SK-N-SH treated with all-trans-retinoic acid at 6 μM for 48 hours (cell line): ENCODE measurements at regions not wholly inside any gene's neighbourhood (a gene's known extent, or its start where the extent isn't known, plus 50 kb on each side); places are given as distances from the start of the nearest gene placed in this dataset.

ENCODE experiments used
- ATAC-seq: fragments of 200-7000 bp; cut with Tn5 transposase; 3 replicates; pipeline ENCODE4 v1.9.1; 2020; ENCODE audit warnings: mild to moderate bottlenecking, moderate library complexity
- BACH2 ChIP-seq: fragments of 250-450 bp; sonication (Bioruptor Pico); IDR thresholded peaks from 2 replicates; pipeline ENCODE4 v1.9.0; 2021; ENCODE audit warnings: mild to moderate bottlenecking, borderline replicate concordance
- CREB5 ChIP-seq: fragments of 250-450 bp; sonication (Bioruptor Pico); IDR thresholded peaks from 2 replicates; pipeline ENCODE4 v1.5.1; 2020; ENCODE audit warnings: low read depth, mild to moderate bottlenecking, moderate library complexity
- CSDC2 ChIP-seq: fragments of 250-450 bp; sonication (Bioruptor Pico); IDR thresholded peaks from 2 replicates; pipeline ENCODE4 v1.5.0; 2020; ENCODE audit warnings: mild to moderate bottlenecking, moderate library complexity
- CSRNP3 ChIP-seq: fragments of 250-450 bp; sonication (Bioruptor Pico); IDR thresholded peaks from 2 replicates; pipeline ENCODE4 v1.5.1; 2021; ENCODE audit warnings: mild to moderate bottlenecking, moderate library complexity
- ESRRG ChIP-seq: fragments of 250-450 bp; sonication (Bioruptor Pico); IDR thresholded peaks from 2 replicates; pipeline ENCODE4 v1.6.1; 2021; ENCODE audit warnings: mild to moderate bottlenecking
- GLIS3 ChIP-seq: fragments of 250-450 bp; sonication (Bioruptor Pico); IDR thresholded peaks from 2 replicates; pipeline ENCODE4 v1.5.0; 2020; ENCODE audit warnings: mild to moderate bottlenecking, moderate library complexity
- ISL1 ChIP-seq: fragments of 250-450 bp; sonication (Bioruptor Pico); IDR thresholded peaks from 2 replicates; pipeline ENCODE4 v2.1.2; 2022; ENCODE audit warnings: mild to moderate bottlenecking, moderate library complexity
- OSR1 ChIP-seq: fragments of 250-450 bp; sonication (Bioruptor Pico); IDR thresholded peaks from 2 replicates; pipeline ENCODE4 v1.8.0; 2022; ENCODE audit warnings: moderate library complexity, mild to moderate bottlenecking, inconsistent platforms
- PATZ1 ChIP-seq: fragments of 250-450 bp; sonication (Bioruptor Pico); IDR thresholded peaks from 2 replicates; pipeline ENCODE4 v1.8.0; 2020; ENCODE audit warnings: mild to moderate bottlenecking, moderate library complexity, borderline replicate concordance
- POU6F1 ChIP-seq: fragments of 250-450 bp; sonication (Bioruptor Pico); IDR thresholded peaks from 2 replicates; pipeline ENCODE4 v1.8.0; 2021; ENCODE audit warnings: low read depth, mild to moderate bottlenecking, moderate library complexity, borderline replicate concordance
- PPARA ChIP-seq: fragments of 250-450 bp; sonication (Bioruptor Pico); IDR thresholded peaks from 2 replicates; pipeline ENCODE4 v1.5.0; 2020; ENCODE audit warnings: mild to moderate bottlenecking, borderline replicate concordance
- RARB ChIP-seq: fragments of 250-450 bp; sonication (Bioruptor Pico); IDR thresholded peaks from 2 replicates; pipeline ENCODE4 v1.8.0; 2021; ENCODE audit warnings: mild to moderate bottlenecking, moderate library complexity
- SNAI2 ChIP-seq: fragments of 250-450 bp; sonication (Bioruptor Pico); IDR thresholded peaks from 2 replicates; pipeline ENCODE4 v1.5.0; 2020; ENCODE audit warnings: mild to moderate bottlenecking, moderate library complexity
- TCF4 ChIP-seq: fragments of 250-450 bp; sonication (Bioruptor Pico); IDR thresholded peaks from 2 replicates; pipeline ENCODE4 v1.8.0; 2021; ENCODE audit warnings: mild to moderate bottlenecking, moderate library complexity, borderline replicate concordance
- TSHZ2 ChIP-seq: fragments of 250-450 bp; sonication (Bioruptor Pico); IDR thresholded peaks from 2 replicates; pipeline ENCODE4 v1.5.0; 2020; ENCODE audit warnings: mild to moderate bottlenecking, moderate library complexity
- ZC3H10 ChIP-seq: fragments of 250-450 bp; sonication (Bioruptor Pico); IDR thresholded peaks from 2 replicates; pipeline ENCODE4 v1.5.1; 2021; ENCODE audit warnings: mild to moderate bottlenecking, moderate library complexity
- ZFP3 ChIP-seq: fragments of 250-450 bp; sonication (Bioruptor Pico); IDR thresholded peaks from 2 replicates; pipeline ENCODE4 v1.5.0; 2020; ENCODE audit warnings: mild to moderate bottlenecking, moderate library complexity
- ZFP30 ChIP-seq: fragments of 450-650 bp; formaldehyde crosslinking; IDR thresholded peaks from 2 replicates; pipeline ENCODE4 v1.5.0; 2022; ENCODE audit warnings: mild to moderate bottlenecking, moderate library complexity
- ZNF70 ChIP-seq: fragments of 450-650 bp; formaldehyde crosslinking; IDR thresholded peaks from 2 replicates; pipeline ENCODE4 v1.5.0; 2020; ENCODE audit warnings: mild to moderate bottlenecking, moderate library complexity
- ZNF8 ChIP-seq: fragments of 450-650 bp; formaldehyde crosslinking; IDR thresholded peaks from 2 replicates; pipeline ENCODE4 v1.5.0; 2020; ENCODE audit warnings: mild to moderate bottlenecking, moderate library complexity

GRCh38 chr7:86252406-86252805 is 391.3 kb upstream of the GRM3 start:
- ATAC-seq: no peak
- no peak for TF ChIP-seq TSHZ2 (CRISPR knock-in tag)
- TF ChIP-seq ZFP3 (CRISPR knock-in tag): no peak
- no peak for TF ChIP-seq CSDC2 (CRISPR knock-in tag)
- no peak for TF ChIP-seq ZC3H10 (CRISPR knock-in tag)
- no peak for TF ChIP-seq PATZ1 (CRISPR knock-in tag)
- no peak for TF ChIP-seq RARB (CRISPR knock-in tag)
- TF ChIP-seq SNAI2: no peak
- TF ChIP-seq ZFP30 (CRISPR knock-in tag): no peak
- TF ChIP-seq GLIS3 (CRISPR knock-in tag): no peak
- TF ChIP-seq POU6F1: no peak
- TF ChIP-seq CREB5: no peak
- no peak for TF ChIP-seq ZNF8
- TF ChIP-seq ISL1 (CRISPR knock-in tag): no peak
- no peak for TF ChIP-seq ESRRG (CRISPR knock-in tag)
- TF ChIP-seq CSRNP3: no peak
- TF ChIP-seq, all 23 proteins: peak for 0

GRCh38 chr7:86248977-86249376 is 394.7 kb upstream of the GRM3 start:
- ATAC-seq: no peak
- TF ChIP-seq ISL1 (CRISPR knock-in tag) (no peak), SNAI2 (no peak), OSR1 (CRISPR knock-in tag) (no peak), ZC3H10 (CRISPR knock-in tag) (no peak), ZNF70 (CRISPR knock-in tag) (no peak), PPARA (CRISPR knock-in tag) (no peak), ZNF8 (no peak)

GRCh38 chr7:86243171-86243570 is 400.5 kb upstream of the GRM3 start:
- ATAC-seq: no peak
- TF ChIP-seq TCF4 (CRISPR knock-in tag): no peak
- no peak for TF ChIP-seq ZFP3 (CRISPR knock-in tag)
- TF ChIP-seq CREB5: no peak
- no peak for TF ChIP-seq OSR1 (CRISPR knock-in tag)
- TF ChIP-seq ZNF70 (CRISPR knock-in tag): no peak
- TF ChIP-seq BACH2: no peak
- TF ChIP-seq SNAI2: no peak
